Urinary bladder (tissue), 3 donors: ENCODE measurements at regions not wholly inside any gene's neighbourhood (a gene's known extent, or its start where the extent isn't known, plus 50 kb on each side); places are given as distances from the start of the nearest gene placed in this dataset.
A peak's percentile ranks its signal among the peaks of the same experiment; 100 is the strongest.

ENCODE experiments used
- DNase-seq: peaks from one replicate; pipeline ENCODE4 v3.0.0-alpha.2; 2015; ENCODE audit errors: extremely low spot score
- H3K27ac ChIP-seq: one replicate; pipeline ENCODE4 v1.5.1; 2013; ENCODE audit warnings: low read depth, mild to moderate bottlenecking, moderate library complexity
- H3K36me3 ChIP-seq: one replicate; pipeline ENCODE4 v1.6.1; 2013; ENCODE audit warnings: mild to moderate bottlenecking, moderate library complexity; ENCODE audit not compliant: insufficient read depth
- H3K4me1 ChIP-seq: one replicate; pipeline ENCODE4 v1.6.1; 2013; ENCODE audit warnings: mild to moderate bottlenecking, moderate library complexity; ENCODE audit not compliant: insufficient read depth
- H3K4me3 ChIP-seq: one replicate; pipeline ENCODE4 v1.5.1; 2013; ENCODE audit warnings: low read depth, low read length
- WGBS: extraction: QIAGEN DNeasy Blood & Tissue Kit; methylation state at CpG from one replicate; pipeline ENCODE4 v1.1.7; 2013; 5-methylcytosine and 5-hydroxymethylcytosine counted together
- donor health status: healthy with polysubstance abuse.
- donor health status: healthy.

GRCh38 chr11:25938952-25939351, 393.0 kb upstream of the ANO3 start:
- no peak for DNase-seq
- no peak overlapping the region for H3K4me3 ChIP-seq
- H3K36me3 ChIP-seq: no peaks in the 10 kb centered on the region
- H3K4me1 ChIP-seq: no peaks in the 10 kb centered on the region
- WGBS: 92% methylated on average over 1 of the region's 1 CpG
- no peak overlapping the region for H3K27ac ChIP-seq

GRCh38 chr11:25939691-25940090, 392.2 kb upstream of the ANO3 start:
- Histone ChIP-seq H3K4me3 (no peak overlapping the region), H3K36me3 (no peaks in the 10 kb centered on the region), H3K27ac (no peak overlapping the region), H3K4me1 (no peaks in the 10 kb centered on the region)
- 55% methylated on average over 2 of the region's 2 CpGs for WGBS
- DNase-seq: no peak

GRCh38 chr11:25941353-25941752, 390.6 kb upstream of the ANO3 start:
- 87% methylated on average over 1 of the region's 1 CpG for WGBS
- Histone ChIP-seq H3K4me3 (no peak overlapping the region), H3K27ac (no peak overlapping the region), H3K4me1 (no peaks in the 10 kb centered on the region), H3K36me3 (no peaks in the 10 kb centered on the region)
- no peak for DNase-seq

- Histone ChIP-seq H3K4me3 (no peak overlapping the region), H3K4me1 (no peaks in the 10 kb centered on the region), H3K27ac (no peak overlapping the region), H3K36me3 (no peaks in the 10 kb centered on the region)
- WGBS: 95% methylated on average over 6 of the region's 6 CpGs
- no peak for DNase-seq
Observed at GRCh38 chr11:25943031-25943430, 388.9 kb upstream of the ANO3 start.

- 90% methylated on average over 17 of the region's 17 CpGs for WGBS
- no peaks in the 10 kb centered on the region for H3K4me1 ChIP-seq
Observed at GRCh38 chr11:25943777-25944661, 387.9 kb upstream of the ANO3 start.

GRCh38 chr11:25949918-25950317, 382.0 kb upstream of the ANO3 start:
- 85% methylated on average over 2 of the region's 2 CpGs for WGBS

More at GRCh38 chr11:25943777-25944661, 387.9 kb upstream of the ANO3 start:
- H3K4me3 ChIP-seq: no peak overlapping the region
- no peak overlapping the region for H3K27ac ChIP-seq
- H3K36me3 ChIP-seq: no peaks in the 10 kb centered on the region
- DNase-seq: no peak

GRCh38 chr11:25953006-25953405, 378.9 kb upstream of the ANO3 start:
- no peak overlapping the region for H3K4me3 ChIP-seq
- no peaks in the 10 kb centered on the region for H3K36me3 ChIP-seq
- WGBS: 85% methylated on average over 3 of the region's 3 CpGs
- no peak for DNase-seq
- no peaks in the 10 kb centered on the region for H3K4me1 ChIP-seq
- H3K27ac ChIP-seq: no peak overlapping the region

More at GRCh38 chr11:25949918-25950317, 382.0 kb upstream of the ANO3 start:
- no peaks in the 10 kb centered on the region for H3K4me1 ChIP-seq
- no peak for DNase-seq
- H3K4me3 ChIP-seq: no peak overlapping the region
- no peak overlapping the region for H3K27ac ChIP-seq
- H3K36me3 ChIP-seq: no peaks in the 10 kb centered on the region

- no peaks in the 10 kb centered on the region for H3K4me1 ChIP-seq
- WGBS: 79% methylated on average over 4 of the region's 4 CpGs
- no peak overlapping the region for H3K27ac ChIP-seq
- DNase-seq: no peak
- no peak overlapping the region for H3K4me3 ChIP-seq
- H3K36me3 ChIP-seq: no peaks in the 10 kb centered on the region
Observed at GRCh38 chr11:25958045-25958444, 373.9 kb upstream of the ANO3 start.

- WGBS: 45% methylated on average over 4 of the region's 4 CpGs
- no peak for DNase-seq
- H3K27ac ChIP-seq: no peak overlapping the region
- no peaks in the 10 kb centered on the region for H3K4me1 ChIP-seq
- no peak overlapping the region for H3K4me3 ChIP-seq
- no peaks in the 10 kb centered on the region for H3K36me3 ChIP-seq
Observed at GRCh38 chr11:25961539-25961938, 370.4 kb upstream of the ANO3 start.

- H3K27ac ChIP-seq: no peak overlapping the region
- DNase-seq: no peak
- no peak overlapping the region for H3K4me3 ChIP-seq
- H3K36me3 ChIP-seq: no peaks in the 10 kb centered on the region
- 68% methylated on average over 2 of the region's 2 CpGs for WGBS
- no peaks in the 10 kb centered on the region for H3K4me1 ChIP-seq
Observed at GRCh38 chr11:25970726-25971508, 361.0 kb upstream of the ANO3 start.

GRCh38 chr11:25980091-25980490, 351.8 kb upstream of the ANO3 start:
- WGBS: 86% methylated on average over 4 of the region's 4 CpGs

GRCh38 chr11:25981998-25982397, 349.9 kb upstream of the ANO3 start:
- H3K4me3 ChIP-seq: no peak overlapping the region
- H3K27ac ChIP-seq: no peak overlapping the region
- DNase-seq: peak; percentile 48
- 2% methylated on average over 4 of the region's 4 CpGs for WGBS
- no peaks in the 10 kb centered on the region for H3K36me3 ChIP-seq
- H3K4me1 ChIP-seq: no peaks in the 10 kb centered on the region

More at GRCh38 chr11:25980091-25980490, 351.8 kb upstream of the ANO3 start:
- no peak for DNase-seq
- H3K4me3 ChIP-seq: no peak overlapping the region
- no peak overlapping the region for H3K27ac ChIP-seq
- no peaks in the 10 kb centered on the region for H3K36me3 ChIP-seq
- H3K4me1 ChIP-seq: no peaks in the 10 kb centered on the region

- 96% methylated on average over 3 of the region's 3 CpGs for WGBS
- DNase-seq: no peak
Observed at GRCh38 chr11:25983280-25983679, 348.6 kb upstream of the ANO3 start.

GRCh38 chr11:25988178-25988577, 343.8 kb upstream of the ANO3 start:
- Histone ChIP-seq H3K27ac (no peak overlapping the region), H3K4me3 (no peak overlapping the region), H3K4me1 (no peaks in the 10 kb centered on the region), H3K36me3 (no peaks in the 10 kb centered on the region)
- WGBS: 37% methylated on average over 2 of the region's 2 CpGs
- no peak for DNase-seq

More at GRCh38 chr11:25983280-25983679, 348.6 kb upstream of the ANO3 start:
- no peaks in the 10 kb centered on the region for H3K36me3 ChIP-seq
- no peaks in the 10 kb centered on the region for H3K4me1 ChIP-seq
- H3K4me3 ChIP-seq: no peak overlapping the region
- no peak overlapping the region for H3K27ac ChIP-seq
